22Rv1 (cell line): ENCODE measurements at regions not wholly inside any gene's neighbourhood (a gene's known extent, or its start where the extent isn't known, plus 50 kb on each side); places are given as distances from the start of the nearest gene placed in this dataset.

ENCODE experiments used
- H3K27ac ChIP-seq: fragments of 450-650 bp; 2 replicates; pipeline ENCODE4 v1.5.1; 2017
- CTCF ChIP-seq: fragments of 450-650 bp; IDR thresholded peaks from 2 replicates; pipeline ENCODE4 v1.5.1; 2017; ENCODE audit warnings: mild to moderate bottlenecking
- ZFX ChIP-seq: fragments of 450-650 bp; IDR thresholded peaks from 2 replicates; pipeline ENCODE4 v1.6.1; 2017; ENCODE audit warnings: antibody characterized with exemption, borderline replicate concordance

- TF ChIP-seq ZFX (no peak), CTCF (no peak)
- no peak overlapping the region for H3K27ac ChIP-seq
Measured at GRCh38 chr15:91374336-91374735, 274.3 kb downstream of the SV2B start.

DNA sequence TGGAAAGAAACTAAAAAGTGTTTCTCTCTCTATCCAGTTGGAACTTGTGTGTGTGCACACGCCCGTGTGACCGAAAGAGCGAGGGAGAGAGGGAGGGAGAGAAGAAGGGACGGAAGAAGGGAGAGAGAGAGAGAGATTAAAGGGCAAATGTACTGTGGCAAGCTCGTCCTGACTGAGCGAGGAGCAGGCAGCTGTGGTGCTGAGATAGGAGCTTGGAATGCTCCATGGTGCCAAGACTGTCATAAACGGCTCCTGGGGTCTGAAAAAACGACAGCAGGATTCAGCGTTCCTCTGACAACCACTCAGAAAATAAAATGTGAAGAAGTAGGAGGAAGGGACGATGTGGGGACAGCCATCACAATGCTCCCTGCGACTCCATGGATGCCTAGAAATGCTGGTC is 276.0 kb downstream of the SV2B start:
- TF ChIP-seq CTCF (no peak), ZFX (no peak)
- H3K27ac ChIP-seq: no peak overlapping the region

GRCh38 chr15:91380114-91380513 is 280.1 kb downstream of the SV2B start:
- TF ChIP-seq CTCF (no peak), ZFX (no peak)
- H3K27ac ChIP-seq: no peak overlapping the region

- TF ChIP-seq CTCF (no peak), ZFX (no peak)
- H3K27ac ChIP-seq: no peak overlapping the region
Measured at GRCh38 chr15:91383532-91383931, 283.5 kb downstream of the SV2B start.

GRCh38 chr15:91384189-91384730 is 284.2 kb downstream of the SV2B start:
- TF ChIP-seq ZFX (no peak), CTCF (no peak)
- H3K27ac ChIP-seq: no peak overlapping the region

- TF ChIP-seq ZFX: no peak
- no peak for TF ChIP-seq CTCF
- no peak overlapping the region for H3K27ac ChIP-seq
Measured at GRCh38 chr15:91385311-91385710, 285.3 kb downstream of the SV2B start.

- no peak overlapping the region for H3K27ac ChIP-seq
- TF ChIP-seq ZFX (no peak), CTCF (no peak)
Measured at GRCh38 chr15:91393186-91393585, 293.1 kb downstream of the SV2B start.
